ENCODE measurements at regions not wholly inside any gene's neighbourhood (a gene's known extent, or its start where the extent isn't known, plus 50 kb on each side); places are given as distances from the start of the nearest gene placed in this dataset.

DNA sequence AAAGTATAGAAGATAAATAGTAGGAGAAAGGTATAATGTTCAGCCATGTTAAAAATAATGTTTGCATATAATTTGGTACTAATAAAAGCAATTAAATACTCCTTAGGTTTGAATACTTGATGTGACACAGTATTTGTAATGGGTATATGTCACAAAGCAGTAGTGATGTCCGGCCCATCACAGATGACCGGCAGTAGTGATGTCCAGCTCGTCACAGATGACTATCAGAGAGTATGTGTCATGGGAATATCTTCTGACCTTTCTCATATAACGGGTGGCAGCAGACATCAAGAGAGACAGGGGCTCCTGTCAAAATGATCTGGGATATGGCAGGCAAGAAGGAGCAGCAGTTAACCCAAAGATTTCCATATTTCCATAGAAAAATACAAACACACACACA, 477.4 kb upstream of the KLF6 start:
- H3K9me3 ChIP-seq (ENCODE audit: insufficient read depth, low read length) = no peaks in the 10 kb centered on the region
- H3K9me2 ChIP-seq (replicated peaks; ENCODE audit: insufficient read depth, low read length) = no peaks in the 10 kb centered on the region
- H3K9ac ChIP-seq (ENCODE audit: low read length) = no peak overlapping the region
- TF ChIP-seq, protein P1, sequence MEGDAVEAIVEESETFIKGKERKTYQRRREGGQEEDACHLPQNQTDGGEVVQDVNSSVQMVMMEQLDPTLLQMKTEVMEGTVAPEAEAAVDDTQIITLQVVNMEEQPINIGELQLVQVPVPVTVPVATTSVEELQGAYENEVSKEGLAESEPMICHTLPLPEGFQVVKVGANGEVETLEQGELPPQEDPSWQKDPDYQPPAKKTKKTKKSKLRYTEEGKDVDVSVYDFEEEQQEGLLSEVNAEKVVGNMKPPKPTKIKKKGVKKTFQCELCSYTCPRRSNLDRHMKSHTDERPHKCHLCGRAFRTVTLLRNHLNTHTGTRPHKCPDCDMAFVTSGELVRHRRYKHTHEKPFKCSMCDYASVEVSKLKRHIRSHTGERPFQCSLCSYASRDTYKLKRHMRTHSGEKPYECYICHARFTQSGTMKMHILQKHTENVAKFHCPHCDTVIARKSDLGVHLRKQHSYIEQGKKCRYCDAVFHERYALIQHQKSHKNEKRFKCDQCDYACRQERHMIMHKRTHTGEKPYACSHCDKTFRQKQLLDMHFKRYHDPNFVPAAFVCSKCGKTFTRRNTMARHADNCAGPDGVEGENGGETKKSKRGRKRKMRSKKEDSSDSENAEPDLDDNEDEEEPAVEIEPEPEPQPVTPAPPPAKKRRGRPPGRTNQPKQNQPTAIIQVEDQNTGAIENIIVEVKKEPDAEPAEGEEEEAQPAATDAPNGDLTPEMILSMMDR (IDR thresholded peaks at IDR 0.05; ENCODE audit: insufficient read depth, low read length, poor library complexity, severe bottlenecking) = no peak
- no peak for TF ChIP-seq EZH2phosphoT487 (conservative IDR thresholded peaks at IDR 0.05; ENCODE audit: low read length)
- no peaks in the 10 kb centered on the region for H3K36me3 ChIP-seq (ENCODE audit: low read length)
- H3K4me3 ChIP-seq (ENCODE audit: insufficient read depth, low read length, poor library complexity, severe bottlenecking) = no peak overlapping the region
- no peaks in the 10 kb centered on the region for H3F3A ChIP-seq (ENCODE audit: insufficient read depth)
- no peak overlapping the region for H3K4me2 ChIP-seq (ENCODE audit: low read depth, low read length, poor library complexity, severe bottlenecking)
- H3K27ac ChIP-seq (ENCODE audit: low read depth, low read length) = no peak overlapping the region
- H2AFZ ChIP-seq (ENCODE audit: low read depth, low read length, severe bottlenecking) = no peak overlapping the region
- no peaks in the 10 kb centered on the region for H3K27me3 ChIP-seq (ENCODE audit: low read length)
- no peaks in the 10 kb centered on the region for H4K20me1 ChIP-seq (ENCODE audit: low read depth, low read length)
- H3K79me2 ChIP-seq (ENCODE audit: insufficient read depth, low read length) = no peaks in the 10 kb centered on the region

DNA sequence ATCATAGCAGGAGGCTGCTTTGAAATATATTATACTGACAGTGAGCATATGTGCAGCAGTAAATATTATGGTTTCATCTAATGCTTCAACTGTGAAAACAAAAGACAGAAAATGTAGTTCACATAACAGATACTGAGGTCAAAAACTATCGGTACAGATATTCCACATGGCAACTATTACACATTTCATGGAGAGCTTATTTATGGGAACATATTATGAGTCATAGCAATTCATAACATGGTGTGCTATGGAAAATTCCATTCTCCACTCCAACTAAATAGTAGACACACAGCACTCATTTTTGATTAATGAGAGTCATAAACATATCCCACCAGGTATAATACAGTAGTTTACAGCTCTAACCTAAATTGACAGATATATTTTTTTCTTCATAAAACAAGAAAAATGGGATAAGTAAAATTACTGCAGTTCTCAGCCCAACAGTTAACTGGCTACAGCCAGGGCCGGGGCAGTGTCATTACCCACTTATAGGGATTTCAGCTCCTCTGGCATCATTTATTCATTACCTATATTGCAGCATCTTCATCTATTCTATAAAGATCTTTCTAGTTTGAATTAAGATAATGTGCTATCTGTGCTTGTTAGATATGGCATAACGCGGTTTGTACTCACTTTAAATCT, 475.6 kb upstream of the KLF6 start:
- H3K9ac ChIP-seq (ENCODE audit: low read length) = no peak overlapping the region
- H3K9me3 ChIP-seq (ENCODE audit: insufficient read depth, low read length) = no peaks in the 10 kb centered on the region
- H3K79me2 ChIP-seq (ENCODE audit: insufficient read depth, low read length) = no peaks in the 10 kb centered on the region
- H3K4me3 ChIP-seq (ENCODE audit: insufficient read depth, low read length, poor library complexity, severe bottlenecking) = no peak overlapping the region
- no peak overlapping the region for H3K27ac ChIP-seq (ENCODE audit: low read depth, low read length)
- H4K20me1 ChIP-seq (ENCODE audit: low read depth, low read length) = no peaks in the 10 kb centered on the region
- no peak overlapping the region for H3K4me2 ChIP-seq (ENCODE audit: low read depth, low read length, poor library complexity, severe bottlenecking)
- H2AFZ ChIP-seq (ENCODE audit: low read depth, low read length, severe bottlenecking) = no peak overlapping the region
- no peaks in the 10 kb centered on the region for H3F3A ChIP-seq (ENCODE audit: insufficient read depth)
- TF ChIP-seq EZH2phosphoT487 (conservative IDR thresholded peaks at IDR 0.05; ENCODE audit: low read length) = no peak
- TF ChIP-seq, protein P1 (IDR thresholded peaks at IDR 0.05; ENCODE audit: insufficient read depth, low read length, poor library complexity, severe bottlenecking) = no peak
- H3K9me2 ChIP-seq (replicated peaks; ENCODE audit: insufficient read depth, low read length) = no peaks in the 10 kb centered on the region
- no peaks in the 10 kb centered on the region for H3K27me3 ChIP-seq (ENCODE audit: low read length)
- H3K36me3 ChIP-seq (ENCODE audit: low read length) = no peaks in the 10 kb centered on the region

DNA sequence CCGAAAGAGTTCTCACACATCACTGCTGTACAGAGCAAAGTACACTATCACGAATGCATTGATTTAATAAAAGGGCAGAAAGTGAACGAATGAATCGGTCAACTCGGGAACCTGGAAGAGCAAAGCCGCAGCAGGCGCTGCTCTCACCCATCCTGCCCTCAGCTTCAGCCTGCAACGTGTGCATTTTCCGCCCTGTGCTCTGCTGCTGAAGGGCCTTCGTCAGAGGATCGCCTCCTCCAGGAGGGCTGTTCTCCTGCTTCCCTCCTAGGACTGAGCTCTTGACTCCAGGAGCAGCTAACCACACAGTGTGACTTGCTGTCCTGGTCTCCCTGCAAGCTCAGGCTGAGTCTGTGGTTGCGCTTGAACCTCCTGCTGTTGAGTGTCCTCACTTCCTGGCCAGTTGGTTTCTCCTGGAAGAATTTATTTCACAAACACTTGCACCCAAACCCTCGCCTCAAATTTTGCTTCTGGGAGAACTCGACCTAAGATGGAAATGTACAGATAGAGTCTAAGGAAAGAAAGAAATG, 473.0 kb upstream of the KLF6 start:
- Histone ChIP-seq H3K27me3 (ENCODE audit: low read length) (no peaks in the 10 kb centered on the region), H3K27ac (ENCODE audit: low read depth, low read length) (no peak overlapping the region), H3K4me2 (ENCODE audit: low read depth, low read length, poor library complexity, severe bottlenecking) (no peak overlapping the region), H3K4me3 (ENCODE audit: insufficient read depth, low read length, poor library complexity, severe bottlenecking) (no peak overlapping the region), H3K9me2 (replicated peaks; ENCODE audit: insufficient read depth, low read length) (no peaks in the 10 kb centered on the region), H3F3A (ENCODE audit: insufficient read depth) (no peaks in the 10 kb centered on the region), H2AFZ (ENCODE audit: low read depth, low read length, severe bottlenecking) (no peak overlapping the region), H4K20me1 (ENCODE audit: low read depth, low read length) (no peaks in the 10 kb centered on the region), H3K36me3 (ENCODE audit: low read length) (no peaks in the 10 kb centered on the region), H3K9me3 (ENCODE audit: insufficient read depth, low read length) (no peaks in the 10 kb centered on the region), H3K9ac (ENCODE audit: low read length) (no peak overlapping the region), H3K79me2 (ENCODE audit: insufficient read depth, low read length) (no peaks in the 10 kb centered on the region)
- TF ChIP-seq EZH2phosphoT487 (conservative IDR thresholded peaks at IDR 0.05; ENCODE audit: low read length) = no peak

DNA sequence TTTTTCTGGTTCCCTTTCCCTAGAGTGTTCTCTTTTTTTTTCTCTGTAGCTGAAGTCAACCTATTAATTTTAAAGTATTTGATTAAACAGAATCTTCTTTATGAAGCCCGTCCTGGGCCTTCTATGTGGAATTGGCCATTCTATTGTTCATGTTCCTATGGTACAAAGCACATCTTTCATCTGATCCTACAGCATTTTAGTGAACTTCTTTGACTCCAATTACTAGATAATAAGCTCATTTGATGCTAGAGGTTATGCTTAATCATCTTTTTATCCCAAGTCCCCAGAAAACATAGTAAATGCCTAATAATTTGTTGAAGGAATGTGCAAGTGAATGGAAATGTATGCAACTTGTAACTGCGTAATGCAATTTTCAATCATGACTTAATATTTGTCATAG, 472.0 kb upstream of the KLF6 start:
- H3K9ac ChIP-seq (ENCODE audit: low read length) = no peak overlapping the region

More for the DNA sequence above, 472.0 kb upstream of the KLF6 start:
- Histone ChIP-seq H3K27ac (ENCODE audit: low read depth, low read length) (no peak overlapping the region), H4K20me1 (ENCODE audit: low read depth, low read length) (no peaks in the 10 kb centered on the region), H3K9me3 (ENCODE audit: insufficient read depth, low read length) (no peaks in the 10 kb centered on the region), H3K4me2 (ENCODE audit: low read depth, low read length, poor library complexity, severe bottlenecking) (no peak overlapping the region), H3F3A (ENCODE audit: insufficient read depth) (no peaks in the 10 kb centered on the region), H2AFZ (ENCODE audit: low read depth, low read length, severe bottlenecking) (no peak overlapping the region), H3K36me3 (ENCODE audit: low read length) (no peaks in the 10 kb centered on the region), H3K27me3 (ENCODE audit: low read length) (no peaks in the 10 kb centered on the region), H3K4me3 (ENCODE audit: insufficient read depth, low read length, poor library complexity, severe bottlenecking) (no peak overlapping the region), H3K79me2 (ENCODE audit: insufficient read depth, low read length) (no peaks in the 10 kb centered on the region), H3K9me2 (replicated peaks; ENCODE audit: insufficient read depth, low read length) (no peaks in the 10 kb centered on the region)
- TF ChIP-seq, protein P1 (IDR thresholded peaks at IDR 0.05; ENCODE audit: insufficient read depth, low read length, poor library complexity, severe bottlenecking) = no peak
- no peak for TF ChIP-seq EZH2phosphoT487 (conservative IDR thresholded peaks at IDR 0.05; ENCODE audit: low read length)
